Colonic mucosa (tissue), 4 donors: ENCODE measurements at regions not wholly inside any gene's neighbourhood (a gene's known extent, or its start where the extent isn't known, plus 50 kb on each side); places are given as distances from the start of the nearest gene placed in this dataset.

Source experiments
- DNase-seq: peaks from one replicate; pipeline ENCODE4 v3.0.0-alpha.2; 2020
- H3K27ac ChIP-seq: fragments of 200-600 bp; one replicate; pipeline ENCODE4 v1.8.0; 2021
- H3K27me3 ChIP-seq: fragments of 200-600 bp; one replicate; pipeline ENCODE4 v1.8.0; 2021
- H3K36me3 ChIP-seq: fragments of 200-600 bp; one replicate; pipeline ENCODE4 v1.8.0; 2021
- H3K4me1 ChIP-seq: fragments of 200-600 bp; one replicate; pipeline ENCODE4 v1.8.0; 2021; ENCODE audit warnings: mild to moderate bottlenecking
- H3K4me3 ChIP-seq: fragments of 200-600 bp; one replicate; pipeline ENCODE4 v1.8.0; 2021
- H3K9ac ChIP-seq, 2 donors: one replicate each; pipeline ENCODE4 v1.7.0; 2013; ENCODE audit warnings: control low read depth in 2 of 2, low read depth in 2 of 2, low read length in 2 of 2
- H3K9me3 ChIP-seq: fragments of 200-600 bp; one replicate; pipeline ENCODE4 v1.8.0; 2021
- CTCF ChIP-seq: fragments of 200-600 bp; IDR thresholded peaks from one replicate; pipeline ENCODE4 v1.8.0; 2022; ENCODE audit warnings: antibody characterized with exemption, mild to moderate bottlenecking
- intact Hi-C: fragments of 100-400 bp; cut with DNase I; formaldehyde crosslinking; loops from one replicate; pipeline ENCODE4 v1.14.1; 2022
- donor health status: healthy.
- donor health status: DM: no; HTN: no; CAD: no.
- donor health status: DM: no; HTN: no; CAD: no.

DNA sequence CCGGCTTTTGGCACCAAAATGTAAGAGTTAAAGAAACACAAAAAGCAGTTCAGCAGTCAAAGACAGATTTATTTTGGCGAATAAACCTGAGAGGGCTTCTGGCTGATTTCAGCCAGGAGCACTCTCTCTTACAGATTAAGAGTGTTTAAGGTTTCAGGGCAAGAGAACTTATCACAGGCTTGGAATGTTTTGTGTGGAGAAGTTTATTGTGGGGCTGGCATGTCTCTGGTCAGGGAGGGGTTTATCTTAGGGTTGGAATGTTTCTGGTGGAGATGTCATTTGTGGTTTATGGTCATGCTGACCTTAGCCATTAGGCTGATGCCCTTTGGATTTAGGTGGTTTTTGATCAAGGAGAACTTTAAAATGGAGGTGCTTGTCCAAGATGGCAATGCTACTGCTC lies 622.3 kb upstream of the PTPRD start:
- Histone ChIP-seq H3K9ac (no peak overlapping the region), H3K9me3 (no peaks in the 10 kb centered on the region), H3K36me3 (no peaks in the 10 kb centered on the region), H3K27ac (no peak overlapping the region), H3K27me3 (no peaks in the 10 kb centered on the region), H3K4me1 (no peaks in the 10 kb centered on the region), H3K4me3 (no peak overlapping the region)
- DNase-seq = no peak
- no peak for TF ChIP-seq CTCF
- intact Hi-C loops = no loop called here

- Histone ChIP-seq H3K36me3 (no peaks in the 10 kb centered on the region), H3K4me3 (no peak overlapping the region), H3K4me1 (no peaks in the 10 kb centered on the region), H3K9me3 (no peaks in the 10 kb centered on the region), H3K9ac (no peak overlapping the region), H3K27me3 (no peaks in the 10 kb centered on the region), H3K27ac (no peak overlapping the region)
- DNase-seq = no peak
- no peak for TF ChIP-seq CTCF
- intact Hi-C loops = no loop called here
Measured at GRCh38 chr9:11241779-11242178, 629.0 kb upstream of the PTPRD start.

DNA sequence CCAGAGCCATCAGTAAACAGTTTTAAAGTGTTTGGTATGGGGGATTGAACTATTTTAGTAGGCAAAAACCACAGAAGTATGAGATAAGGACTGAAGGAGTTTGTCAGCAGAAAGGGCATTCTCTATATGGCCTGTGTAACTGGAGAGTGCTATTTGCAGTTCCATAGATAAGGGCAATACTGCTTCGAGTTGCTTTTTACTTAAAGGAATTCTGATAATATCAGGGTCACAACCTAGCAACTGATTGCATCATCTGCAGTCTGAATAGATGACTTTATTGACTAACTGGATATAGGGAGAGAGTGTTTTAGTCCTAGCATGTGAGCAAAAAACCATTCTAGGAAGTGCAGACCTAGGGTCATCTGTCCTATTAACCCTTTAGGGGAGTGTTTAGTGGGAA lies 645.2 kb upstream of the PTPRD start:
- Histone ChIP-seq H3K4me3 (no peak overlapping the region), H3K27me3 (no peaks in the 10 kb centered on the region), H3K36me3 (no peaks in the 10 kb centered on the region), H3K9ac (no peak overlapping the region), H3K4me1 (no peaks in the 10 kb centered on the region), H3K27ac (no peak overlapping the region), H3K9me3 (peaks cover 2% of the 10 kb centered on the region)
- DNase-seq = no peak
- no peak for TF ChIP-seq CTCF
- intact Hi-C loops = no loop called here

- intact Hi-C loops = no loop called here
- no peak for DNase-seq
- Histone ChIP-seq H3K27ac (no peak overlapping the region), H3K4me1 (no peaks in the 10 kb centered on the region), H3K27me3 (no peaks in the 10 kb centered on the region), H3K36me3 (no peaks in the 10 kb centered on the region), H3K9ac (no peak overlapping the region), H3K4me3 (no peak overlapping the region), H3K9me3 (no peaks in the 10 kb centered on the region)
- TF ChIP-seq CTCF = no peak
Measured at GRCh38 chr9:11269036-11269435, 656.2 kb upstream of the PTPRD start.

DNA sequence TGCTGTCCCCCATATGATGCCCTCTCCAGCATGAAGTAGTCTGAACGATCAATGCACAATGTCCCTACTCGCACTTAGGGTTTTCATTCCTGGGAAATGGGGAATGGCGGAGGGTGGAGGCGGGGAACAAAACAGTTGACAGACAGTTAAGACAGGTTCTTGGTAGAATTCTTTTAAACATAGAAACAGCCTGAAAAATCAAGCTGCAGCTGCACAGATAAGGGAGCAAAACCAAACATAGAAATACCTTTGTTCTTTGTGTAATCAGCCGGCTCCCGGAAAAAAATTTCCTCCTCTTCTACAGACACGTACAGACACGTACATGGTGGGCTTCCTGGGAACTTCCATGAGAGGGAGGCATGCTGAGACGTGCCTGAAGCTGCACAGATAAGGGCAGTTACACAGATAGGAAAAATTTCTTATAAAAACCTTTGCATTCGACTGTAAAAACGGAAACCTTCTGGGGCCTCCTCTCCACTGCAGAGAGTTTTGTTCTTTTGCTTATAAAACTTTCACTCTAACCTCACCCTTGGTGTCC lies 662.4 kb upstream of the PTPRD start:
- H3K27ac ChIP-seq = no peak overlapping the region
- no peak overlapping the region for H3K9ac ChIP-seq
- TF ChIP-seq CTCF = no peak
- no peak overlapping the region for H3K4me3 ChIP-seq
- no peaks in the 10 kb centered on the region for H3K27me3 ChIP-seq
- intact Hi-C loops = no loop called here
- DNase-seq = no peak
- no peaks in the 10 kb centered on the region for H3K36me3 ChIP-seq
- H3K4me1 ChIP-seq = no peaks in the 10 kb centered on the region
- no peaks in the 10 kb centered on the region for H3K9me3 ChIP-seq

DNA sequence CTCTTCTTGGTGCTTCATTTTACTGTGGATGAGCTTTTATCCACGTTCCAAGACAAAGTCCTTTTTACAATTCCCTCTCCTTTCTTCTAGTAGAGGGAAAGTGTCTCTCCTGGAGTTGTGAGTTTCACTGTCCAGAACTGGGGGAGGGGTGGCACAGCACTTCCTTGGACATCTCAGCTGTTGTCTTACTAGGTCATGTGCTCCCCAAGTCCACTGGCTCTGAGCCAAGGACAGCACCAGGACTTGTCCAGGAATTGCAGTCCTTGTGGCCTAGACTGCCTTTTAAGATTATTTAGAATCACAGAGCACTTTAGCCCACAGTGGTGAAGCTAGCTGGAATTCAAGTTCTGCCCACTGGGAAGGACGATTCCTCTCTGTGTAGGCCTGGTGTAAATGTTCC lies 700.2 kb upstream of the PTPRD start:
- intact Hi-C loops = no loop called here
- DNase-seq = no peak
- no peaks in the 10 kb centered on the region for H3K36me3 ChIP-seq
- H3K4me1 ChIP-seq = no peaks in the 10 kb centered on the region
- no peak for TF ChIP-seq CTCF
- no peak overlapping the region for H3K9ac ChIP-seq
- H3K27me3 ChIP-seq = no peaks in the 10 kb centered on the region
- H3K27ac ChIP-seq = no peak overlapping the region
- no peaks in the 10 kb centered on the region for H3K9me3 ChIP-seq
- no peak overlapping the region for H3K4me3 ChIP-seq
